NCI-H146 treated with DMSO at 0.1 percent for 48 hours (cell line): ENCODE measurements at regions not wholly inside any gene's neighbourhood (a gene's known extent, or its start where the extent isn't known, plus 50 kb on each side); places are given as distances from the start of the nearest gene placed in this dataset.

Source experiments
- DNase-seq: peaks from one replicate; lab custom pipeline; 2025; ENCODE audit not compliant: unreplicated experiment; lab: John Stamatoyannopoulos, UW

DNA sequence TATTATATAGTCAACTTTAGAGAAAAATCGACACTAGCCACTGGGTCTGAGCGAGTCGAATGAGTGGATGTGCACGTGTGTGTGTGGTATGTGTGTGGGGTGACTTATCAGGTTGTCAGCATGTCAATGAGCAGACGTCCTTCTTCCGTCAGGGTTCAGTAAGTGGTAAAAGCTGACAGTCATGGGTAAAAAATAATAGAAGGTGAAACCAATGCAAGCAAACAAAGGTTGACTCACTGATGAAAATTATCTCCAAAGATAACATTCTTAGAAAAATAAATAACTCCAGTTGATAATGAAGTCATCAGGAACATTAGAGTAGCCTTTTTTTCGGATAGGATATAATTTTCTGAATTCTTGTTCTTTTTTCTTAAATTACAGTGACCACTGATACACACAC lies 243.8 kb upstream of the FOXQ1 start:
- DNase-seq, result no peak

DNA sequence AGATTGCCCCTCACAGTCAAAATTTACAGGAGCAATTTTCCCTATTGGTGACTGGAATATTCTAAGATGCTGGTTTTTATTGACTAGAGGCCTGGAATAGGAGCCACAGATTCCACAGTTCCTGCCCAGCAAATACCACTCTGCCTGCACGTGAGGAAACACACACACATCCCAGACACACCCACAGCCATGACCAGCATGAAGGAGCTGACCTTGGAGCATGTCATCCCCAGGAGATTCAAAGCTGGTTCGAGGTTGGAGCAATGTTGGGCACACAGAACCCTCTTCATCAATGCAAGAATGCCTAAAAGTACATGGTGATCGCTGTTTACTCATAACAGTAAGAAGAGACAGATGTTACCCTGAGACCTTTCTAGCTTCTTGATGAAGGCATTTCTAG lies 244.6 kb upstream of the FOXQ1 start:
- no peak for DNase-seq

DNA sequence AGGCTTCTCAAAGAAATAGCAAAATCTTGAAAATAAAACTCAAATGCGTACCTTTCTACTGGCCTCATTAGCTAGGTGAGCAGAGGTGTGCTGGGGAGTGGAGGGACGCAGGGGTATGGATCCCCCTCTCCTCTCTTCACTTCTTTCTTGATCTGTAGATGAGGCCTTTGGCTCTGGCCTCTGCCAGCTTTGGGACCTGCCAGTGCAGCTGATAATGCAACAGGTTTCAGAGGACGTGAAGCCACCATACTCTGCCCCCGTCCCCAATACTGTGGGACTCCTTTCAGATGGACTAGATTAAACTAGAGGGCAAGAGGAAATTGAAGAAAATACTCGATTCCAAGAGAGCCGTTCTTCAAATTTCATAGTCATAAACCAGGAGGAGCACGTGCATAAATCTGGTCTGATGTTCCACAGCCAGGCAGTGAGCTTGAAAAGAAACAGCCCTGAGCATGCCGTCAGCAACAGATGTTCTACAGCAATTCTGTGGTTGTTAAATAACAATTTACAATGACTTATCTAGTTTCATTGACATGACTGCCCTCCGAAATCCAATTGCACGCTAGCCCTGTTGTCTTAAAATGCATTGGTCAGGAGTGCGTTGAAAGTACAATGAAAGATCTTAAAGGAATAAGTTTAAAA lies 245.3 kb upstream of the FOXQ1 start:
- DNase-seq, result no peak

DNA sequence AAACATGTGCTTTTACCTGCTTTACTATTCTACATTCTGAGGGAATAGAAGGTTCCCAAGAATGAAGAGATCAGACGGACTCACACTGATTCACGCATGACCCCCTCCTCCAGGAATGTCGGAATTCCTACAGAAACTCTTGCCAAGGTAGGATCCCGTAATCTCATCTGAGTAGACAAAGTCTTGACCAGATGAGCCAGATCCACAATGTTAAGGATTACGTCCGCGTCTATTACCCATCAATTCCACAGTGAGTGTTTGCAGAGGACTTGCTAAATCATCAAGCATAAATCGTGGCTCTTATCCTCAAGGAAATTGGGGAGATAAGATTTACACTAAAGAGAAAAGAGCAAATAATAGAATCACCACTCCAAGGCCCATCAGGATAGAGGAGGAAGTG lies 245.9 kb upstream of the FOXQ1 start:
- no peak for DNase-seq

DNA sequence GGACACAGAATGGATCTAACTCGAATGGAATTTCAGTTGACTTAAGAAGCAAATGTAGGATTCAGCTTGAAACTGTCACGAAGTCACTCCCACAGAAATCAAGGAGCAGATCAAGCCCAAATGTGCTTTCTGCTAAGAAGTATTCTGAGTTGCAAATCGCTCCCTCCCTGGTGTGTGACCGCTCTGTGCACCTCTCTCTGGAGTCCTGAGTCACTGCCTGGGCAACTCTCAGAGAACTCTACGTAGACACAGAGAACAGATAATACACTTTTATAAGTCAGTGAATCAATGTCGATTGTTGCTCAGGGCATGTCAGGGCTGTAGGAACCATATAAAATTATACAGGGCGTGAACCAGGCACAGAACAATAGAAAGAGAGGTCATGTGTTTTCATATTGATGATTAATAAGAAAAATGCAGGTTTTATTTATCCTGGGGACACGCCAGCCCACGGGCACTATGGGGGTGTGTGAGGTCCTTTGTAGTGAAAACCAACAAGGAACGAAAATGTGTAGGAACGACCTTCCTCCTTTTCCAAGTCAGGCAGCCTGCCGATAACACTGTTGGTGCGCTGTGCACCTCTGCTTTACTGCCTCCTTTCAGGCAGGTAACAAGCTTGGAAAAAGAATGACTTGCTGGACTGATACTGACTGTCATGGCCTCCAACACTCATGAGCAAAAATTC lies 248.1 kb upstream of the FOXQ1 start:
- no peak for DNase-seq

DNA sequence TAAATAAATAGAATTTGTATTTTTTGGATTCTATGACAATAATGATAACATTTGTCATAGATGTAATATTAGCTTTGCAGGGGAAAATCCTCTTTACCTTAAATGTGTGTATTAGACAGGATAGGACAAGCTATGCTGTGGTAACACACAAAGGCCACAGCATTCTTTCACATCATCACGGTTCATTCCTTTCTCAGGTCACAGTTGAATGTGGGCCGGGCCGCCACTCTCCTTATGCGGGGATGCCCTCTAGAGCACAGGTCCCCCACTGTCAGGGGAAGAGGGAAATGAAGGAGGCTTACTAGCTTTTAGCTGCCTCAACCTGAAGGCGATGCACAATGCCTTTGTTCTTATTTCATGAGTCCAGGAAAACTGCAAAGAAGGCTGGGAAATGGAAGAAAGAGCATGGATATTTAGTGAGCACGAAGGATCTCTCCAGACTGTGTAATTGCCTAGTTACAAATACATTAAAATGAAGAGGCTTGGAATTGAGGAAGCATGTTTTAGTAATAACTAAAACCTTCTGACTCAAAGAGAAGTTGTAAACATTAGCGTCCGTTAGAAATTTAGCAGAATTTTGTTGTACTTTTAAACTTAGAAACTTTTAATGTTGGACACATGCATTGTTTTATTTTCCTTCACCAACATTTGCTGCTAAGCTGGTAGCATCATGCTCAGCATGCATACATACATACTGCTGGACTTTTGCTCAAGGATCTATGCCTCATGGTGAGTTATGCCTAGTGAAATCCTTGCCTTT lies 248.9 kb upstream of the FOXQ1 start:
- DNase-seq, result no peak

DNA sequence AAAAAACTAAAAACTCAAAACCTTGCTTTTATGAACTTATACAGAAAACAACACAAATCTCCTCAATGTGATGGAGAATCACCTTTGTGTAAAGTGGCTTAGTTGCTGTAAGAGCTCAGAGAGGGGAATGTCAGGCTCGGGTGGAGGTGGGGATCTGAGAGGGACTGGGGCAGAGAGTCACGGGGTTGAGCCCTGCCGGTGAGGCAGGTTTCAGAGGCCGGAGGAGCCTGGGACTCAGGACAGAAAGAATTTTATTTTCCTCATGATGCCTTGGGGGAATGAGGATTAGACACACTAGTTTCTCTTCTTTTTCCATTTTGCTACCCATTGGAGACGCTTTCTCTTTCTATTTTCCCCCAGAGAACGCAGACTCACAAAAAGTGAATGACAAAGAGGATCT lies 252.3 kb upstream of the FOXQ1 start:
- DNase-seq, result no peak

DNA sequence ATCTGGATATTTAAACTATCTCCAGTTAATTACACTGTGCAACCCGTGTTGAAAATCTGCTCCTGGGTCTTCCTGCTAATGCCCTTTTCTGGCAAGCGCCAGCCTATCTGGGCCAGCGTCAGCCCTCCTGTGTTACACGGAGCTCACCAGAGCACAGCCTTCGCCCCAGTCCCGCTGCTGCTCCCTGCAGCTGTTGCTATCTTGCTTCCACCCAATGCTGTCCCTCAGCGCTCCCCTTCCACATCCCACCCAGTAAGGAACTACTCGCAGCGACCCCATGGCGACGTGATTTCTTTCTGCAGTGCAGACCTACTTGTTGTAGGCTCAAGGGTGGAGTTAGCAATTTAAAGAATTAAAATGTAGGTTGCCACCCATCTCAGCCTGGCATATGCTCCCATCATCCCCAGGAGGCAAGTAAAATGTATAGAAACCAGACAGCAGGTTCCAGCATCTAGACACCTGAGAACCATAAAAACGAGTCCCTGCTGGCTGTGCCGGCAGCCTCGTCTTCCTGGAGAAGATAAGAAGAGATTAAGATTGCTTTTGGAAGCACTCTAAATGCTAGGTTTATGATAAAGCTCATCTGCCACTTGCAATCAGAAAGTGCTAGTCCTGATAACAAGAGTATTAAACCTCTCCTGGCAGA lies 254.3 kb upstream of the FOXQ1 start:
- no peak for DNase-seq

DNA sequence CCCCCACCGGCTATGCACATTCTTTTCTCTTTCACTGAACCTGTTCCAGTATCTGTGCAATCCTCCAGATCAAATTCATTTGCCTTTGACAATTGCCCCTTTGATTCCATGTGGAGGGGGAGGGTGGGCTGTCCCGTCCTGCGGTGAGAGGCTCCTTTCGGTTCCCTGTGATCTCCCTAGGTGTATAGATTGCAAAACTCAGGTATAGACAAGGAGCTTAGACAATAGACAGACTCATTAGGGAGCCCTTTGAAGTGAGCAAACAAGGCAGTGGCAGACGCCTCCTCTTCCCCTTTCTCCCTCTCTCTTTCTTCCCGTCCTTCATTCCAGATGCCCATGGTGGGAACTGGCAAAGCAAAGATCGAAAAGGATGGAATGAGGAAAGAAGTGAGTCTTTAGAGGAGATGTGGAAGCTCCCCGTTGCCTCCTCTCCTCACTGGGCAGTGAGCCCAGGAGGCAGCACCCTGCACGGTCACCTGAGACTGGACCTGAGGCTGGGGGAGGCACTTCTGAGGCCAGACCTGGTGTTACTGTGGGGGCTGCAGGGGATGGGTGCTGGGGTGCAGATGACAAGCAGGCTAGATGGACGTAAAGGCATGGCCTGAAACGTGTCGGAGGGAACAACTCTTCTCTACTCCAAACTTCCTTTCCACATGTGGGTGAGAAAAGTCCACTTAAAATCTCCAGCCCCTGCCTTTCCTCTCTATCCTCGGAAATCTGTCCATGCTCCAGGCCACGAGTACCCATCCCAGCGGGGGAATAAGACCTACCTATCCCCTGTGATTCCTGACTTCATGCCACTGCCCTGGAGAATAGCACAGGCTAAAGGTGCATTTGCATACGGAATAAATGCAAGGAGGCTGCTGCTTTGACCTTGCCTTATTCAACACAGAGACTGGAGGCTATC lies 256.6 kb upstream of the FOXQ1 start:
- DNase-seq, result no peak

DNA sequence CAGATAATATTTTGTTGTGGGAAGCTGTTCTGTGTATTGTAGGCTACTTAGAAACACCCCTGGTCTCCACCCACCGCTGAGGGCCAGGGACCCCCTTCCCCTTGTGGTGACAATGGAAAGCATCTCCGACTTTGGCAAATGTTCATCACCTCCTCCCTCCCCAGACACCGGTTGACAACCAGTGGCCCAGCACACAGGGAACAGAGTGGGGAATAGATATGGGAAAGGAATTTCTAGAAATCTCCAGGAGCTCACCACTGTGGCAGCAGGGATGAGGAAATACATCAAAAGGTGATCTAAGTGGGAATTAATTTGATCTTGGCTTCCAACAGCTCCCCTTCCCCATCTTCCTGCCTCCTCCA lies 257.3 kb upstream of the FOXQ1 start:
- DNase-seq, result no peak

DNA sequence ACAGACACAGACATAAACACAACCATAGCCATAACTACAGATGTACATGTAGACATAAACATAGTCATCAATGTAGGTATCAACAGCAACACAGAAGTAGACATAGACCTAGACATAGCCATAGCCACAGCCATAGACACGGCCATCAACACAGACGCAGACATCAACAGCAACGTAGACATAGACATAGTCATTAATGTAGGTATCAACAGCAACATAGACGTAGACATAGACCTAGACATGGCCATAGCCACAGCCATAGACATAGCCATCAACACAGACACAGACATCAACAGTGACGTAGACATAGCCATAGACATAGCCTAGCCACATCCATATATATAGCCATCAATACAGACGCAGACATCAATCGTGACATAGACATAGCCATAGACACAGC lies 258.3 kb upstream of the FOXQ1 start:
- no peak for DNase-seq

DNA sequence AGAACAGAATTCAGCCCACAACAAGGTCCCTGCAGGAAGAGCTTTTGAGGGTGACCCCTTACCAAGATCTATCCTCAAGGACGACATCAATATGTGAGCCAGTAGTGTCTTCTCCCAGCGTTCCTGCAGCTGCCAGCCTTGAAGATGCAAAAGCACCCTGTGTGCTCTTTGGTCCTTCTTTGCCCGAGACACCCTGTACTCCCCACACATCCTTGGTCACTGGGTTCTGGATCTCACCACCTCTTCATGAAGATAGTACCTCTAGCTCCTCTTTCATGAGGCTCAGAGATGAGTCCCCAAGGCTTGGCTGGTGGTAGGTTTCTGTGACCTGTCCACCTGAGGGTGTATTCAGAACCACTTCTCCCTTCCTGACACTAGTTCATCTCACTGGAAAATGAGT lies 259.6 kb upstream of the FOXQ1 start:
- no peak for DNase-seq

DNA sequence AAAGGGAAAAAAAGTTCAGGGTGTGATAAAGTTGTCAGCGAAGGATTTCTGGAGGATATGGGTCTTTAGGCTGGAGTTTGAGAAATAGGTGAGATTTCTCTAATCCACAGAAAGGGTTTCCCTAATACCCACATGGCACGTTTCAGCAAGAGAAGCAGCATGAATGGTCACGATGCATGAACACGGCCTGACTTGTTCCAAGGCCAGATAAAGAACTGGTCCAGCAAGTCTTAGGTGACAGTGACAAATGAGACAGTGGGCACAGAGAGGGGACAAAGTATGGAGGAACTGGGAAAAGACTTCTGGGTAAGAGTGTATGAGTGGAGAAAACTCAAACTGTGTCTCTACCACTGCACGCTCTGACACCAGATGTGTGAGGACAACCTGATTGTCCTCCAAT lies 262.0 kb upstream of the FOXQ1 start:
- no peak for DNase-seq

DNA sequence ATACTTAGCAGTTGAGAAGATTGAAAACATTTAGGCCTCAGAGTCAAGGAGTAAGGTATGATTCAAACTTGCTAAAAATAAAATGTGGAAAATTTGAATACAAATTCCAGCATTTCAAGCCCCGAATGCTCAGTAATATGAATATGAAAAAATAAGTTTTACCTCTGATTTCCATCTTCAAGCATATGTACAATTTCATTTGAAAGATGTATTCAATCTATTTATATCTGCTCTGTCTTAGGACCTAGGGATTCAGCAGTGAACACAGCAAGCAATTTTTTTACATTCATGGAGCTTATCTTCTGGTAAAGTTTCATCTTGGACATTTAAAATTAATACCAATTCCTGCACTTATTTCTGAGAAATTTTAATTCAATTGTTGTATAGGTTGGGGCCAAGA lies 262.7 kb upstream of the FOXQ1 start:
- no peak for DNase-seq

DNA sequence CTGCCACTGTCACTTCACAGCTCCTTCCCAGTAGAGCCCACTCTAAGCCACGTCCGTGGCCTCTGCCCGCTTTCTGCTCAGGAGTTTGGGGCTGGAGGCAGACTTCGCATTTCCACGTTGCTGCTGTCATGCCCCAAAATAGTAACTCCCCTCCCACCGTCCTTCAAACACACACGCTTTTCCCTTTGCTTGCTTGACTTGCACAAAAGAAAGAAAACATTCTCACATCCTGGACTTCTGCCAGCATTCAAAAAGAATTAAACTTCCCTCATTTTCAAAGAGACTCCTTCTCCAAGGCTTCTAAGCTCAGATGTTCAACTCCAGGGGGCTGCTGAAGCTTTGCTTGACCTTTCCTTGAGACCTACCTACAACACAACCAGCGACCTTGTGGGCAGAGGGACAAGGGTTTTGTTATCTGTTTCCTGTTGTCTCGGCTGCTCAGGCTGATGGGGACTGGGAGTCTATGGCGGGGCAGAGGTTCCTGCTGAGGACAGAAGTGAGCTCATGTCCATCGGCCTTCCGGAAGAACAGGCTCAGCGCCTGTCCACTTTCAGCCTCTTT lies 263.8 kb upstream of the FOXQ1 start:
- no peak for DNase-seq

DNA sequence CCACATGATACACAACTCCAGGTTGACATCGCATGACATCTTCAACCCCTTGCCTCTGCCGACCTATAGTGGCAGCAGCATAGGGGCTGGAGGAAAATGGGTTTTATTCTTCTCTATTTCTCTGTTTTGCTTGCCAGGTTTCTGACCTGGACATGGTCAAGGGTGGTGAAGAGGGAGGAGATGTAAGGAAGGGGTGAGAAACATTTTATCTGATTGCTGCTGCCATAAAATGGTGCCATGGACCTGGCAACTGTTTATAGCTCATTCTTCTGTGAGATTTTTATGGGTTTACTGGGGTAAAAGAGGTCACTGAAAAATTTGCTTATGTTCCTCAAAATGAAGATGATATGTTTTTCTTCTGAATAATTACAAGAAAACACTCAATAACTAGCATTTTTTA lies 266.7 kb upstream of the FOXQ1 start:
- DNase-seq, result no peak

DNA sequence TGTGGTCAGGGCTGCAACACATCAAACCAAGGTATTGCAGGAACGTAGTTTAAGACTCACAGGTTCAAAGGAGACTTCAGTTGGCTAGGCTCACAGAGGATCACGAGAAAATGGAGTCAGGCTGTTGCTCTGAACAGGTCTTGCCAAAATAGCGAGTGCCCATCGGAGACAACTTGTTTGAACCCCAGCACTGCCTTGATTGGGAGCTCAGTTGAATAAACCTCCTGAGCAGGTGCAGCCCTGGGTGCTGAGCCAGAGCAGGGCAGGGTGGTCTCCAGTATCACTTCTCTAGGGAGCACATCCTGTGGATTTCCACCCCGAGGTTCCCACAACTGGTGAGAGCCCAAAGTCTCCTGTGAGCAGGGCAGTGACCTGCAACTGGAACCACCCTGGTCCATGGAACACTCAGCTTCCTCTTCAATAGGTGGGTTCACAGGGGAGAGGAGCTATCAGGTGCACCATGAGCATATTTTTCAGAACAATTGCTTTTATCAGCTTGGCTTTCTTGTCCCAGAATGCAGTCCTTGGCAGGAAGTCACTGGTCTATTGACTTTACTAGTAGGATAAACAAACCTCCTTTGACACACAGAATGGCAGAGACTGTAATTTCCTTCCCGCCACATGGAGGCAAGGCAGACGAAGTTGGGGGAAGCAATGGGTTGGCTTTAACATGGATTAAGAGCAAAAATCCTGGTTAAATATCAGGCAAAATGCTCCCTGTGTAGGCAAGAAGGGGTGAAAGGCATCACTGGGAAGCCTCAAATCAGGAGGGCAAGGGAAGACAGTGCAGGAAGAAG lies 267.7 kb upstream of the FOXQ1 start:
- no peak for DNase-seq

DNA sequence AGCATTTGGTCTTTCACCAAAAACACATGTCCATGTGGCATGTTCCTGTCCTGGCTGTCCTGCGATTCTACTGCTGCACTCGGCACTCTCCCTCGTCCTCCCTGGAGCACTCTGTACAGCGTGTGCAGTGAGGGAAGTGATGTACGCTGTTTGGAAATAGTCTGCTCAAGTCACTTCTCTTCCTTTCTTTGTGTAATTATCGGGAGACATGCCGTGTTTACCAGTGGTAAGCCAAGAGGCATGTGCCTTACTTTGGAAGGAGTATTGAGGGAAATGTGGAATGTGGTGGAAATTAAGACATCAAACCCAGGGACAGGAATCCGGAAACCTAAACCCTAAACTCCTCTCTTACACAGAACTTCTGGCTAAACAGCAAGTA lies 268.5 kb upstream of the FOXQ1 start:
- DNase-seq, result no peak

DNA sequence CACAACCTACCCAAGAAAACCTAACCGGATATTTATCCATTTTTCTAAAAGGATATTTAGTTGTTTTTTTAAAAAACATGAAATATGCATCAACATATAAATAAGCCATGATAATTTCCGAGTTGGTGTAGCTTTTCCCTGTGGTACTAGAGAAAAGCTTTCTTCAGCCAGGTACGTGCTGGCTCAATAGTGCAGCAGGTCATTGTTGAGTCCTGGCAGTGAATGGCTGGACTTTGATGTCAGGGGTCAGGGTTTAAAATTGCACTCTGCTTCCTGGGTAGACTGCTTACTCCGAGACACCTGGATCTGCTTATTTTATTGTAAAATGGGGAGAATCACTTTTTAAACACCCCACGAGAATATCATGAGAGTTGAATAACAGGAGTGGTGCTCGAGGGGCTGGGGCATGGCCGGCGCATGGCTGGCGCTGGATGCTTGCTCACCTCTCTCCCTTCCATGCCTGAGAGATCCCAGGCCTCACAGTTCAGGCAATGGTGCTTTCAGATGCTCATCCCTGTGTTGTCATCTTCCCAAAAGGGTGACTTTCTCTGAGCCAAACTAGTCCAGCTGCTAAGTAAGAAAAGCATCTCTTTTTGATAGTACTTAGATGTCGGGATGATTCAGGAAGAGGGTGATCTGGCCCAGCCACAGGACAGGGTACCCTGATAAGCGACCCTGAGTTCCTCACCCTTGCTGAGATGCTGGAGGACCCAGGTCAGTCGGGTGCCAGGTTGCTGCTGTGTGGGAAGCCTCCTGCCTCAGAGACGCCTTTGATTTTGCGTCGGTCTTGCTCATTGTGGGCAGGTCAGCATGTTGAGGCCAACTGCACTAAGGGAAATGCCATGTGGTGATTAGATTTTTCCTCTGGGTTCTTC lies 269.1 kb upstream of the FOXQ1 start:
- no peak for DNase-seq
